ENCODE measurements at regions not wholly inside any gene's neighbourhood (a gene's known extent, or its start where the extent isn't known, plus 50 kb on each side); places are given as distances from the start of the nearest gene placed in this dataset.

- no peak for DNase-seq (ENCODE audit: low read depth)
- no peak for TF ChIP-seq CTCF (conservative IDR thresholded peaks at IDR 0.05; ENCODE audit: low read depth, low read length)
These were observed 126.5 kb downstream of the DLL1 start for GRCh38 chr6:170164271-170164900.

DNA sequence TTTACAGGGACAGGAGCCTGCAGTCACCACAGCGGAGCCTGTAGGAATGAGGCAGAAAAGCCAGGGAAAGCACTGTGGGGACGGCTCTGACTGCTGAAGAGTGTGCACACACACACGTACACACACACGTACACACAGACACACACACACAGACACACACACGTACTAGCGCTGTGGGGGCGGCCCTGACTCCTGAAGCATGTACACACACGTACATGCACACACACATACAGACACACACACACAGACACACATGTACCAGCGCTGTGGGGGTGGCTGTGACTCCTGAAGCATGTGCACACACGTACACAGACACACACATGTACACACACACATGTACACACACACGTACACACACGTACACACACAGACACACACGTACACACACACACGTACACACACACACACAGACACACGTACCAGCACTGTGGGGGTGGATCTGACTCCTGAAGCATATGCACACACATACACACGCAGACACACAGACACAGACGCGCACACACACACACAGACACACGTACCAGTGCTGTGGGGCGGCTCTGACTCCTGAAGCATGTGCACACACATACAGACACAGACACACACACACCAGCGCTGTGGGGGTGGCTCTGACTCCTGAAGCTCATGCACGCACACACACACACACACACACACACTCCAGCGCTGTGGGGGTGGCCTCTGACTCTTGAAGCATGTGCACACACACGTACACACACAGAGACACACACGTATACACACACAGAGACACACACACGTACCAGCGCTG, 127.3 kb downstream of the DLL1 start:
- DNase-seq (ENCODE audit: low read depth) = no peak
- no peak overlapping the region for H3K4me3 ChIP-seq (ENCODE audit: low read depth, low read length)
- TF ChIP-seq CTCF (conservative IDR thresholded peaks at IDR 0.05; ENCODE audit: low read depth, low read length) = no peak

More at GRCh38 chr6:170164271-170164900, 126.5 kb downstream of the DLL1 start:
- no peak overlapping the region for H3K4me3 ChIP-seq (ENCODE audit: low read depth, low read length)

DNA sequence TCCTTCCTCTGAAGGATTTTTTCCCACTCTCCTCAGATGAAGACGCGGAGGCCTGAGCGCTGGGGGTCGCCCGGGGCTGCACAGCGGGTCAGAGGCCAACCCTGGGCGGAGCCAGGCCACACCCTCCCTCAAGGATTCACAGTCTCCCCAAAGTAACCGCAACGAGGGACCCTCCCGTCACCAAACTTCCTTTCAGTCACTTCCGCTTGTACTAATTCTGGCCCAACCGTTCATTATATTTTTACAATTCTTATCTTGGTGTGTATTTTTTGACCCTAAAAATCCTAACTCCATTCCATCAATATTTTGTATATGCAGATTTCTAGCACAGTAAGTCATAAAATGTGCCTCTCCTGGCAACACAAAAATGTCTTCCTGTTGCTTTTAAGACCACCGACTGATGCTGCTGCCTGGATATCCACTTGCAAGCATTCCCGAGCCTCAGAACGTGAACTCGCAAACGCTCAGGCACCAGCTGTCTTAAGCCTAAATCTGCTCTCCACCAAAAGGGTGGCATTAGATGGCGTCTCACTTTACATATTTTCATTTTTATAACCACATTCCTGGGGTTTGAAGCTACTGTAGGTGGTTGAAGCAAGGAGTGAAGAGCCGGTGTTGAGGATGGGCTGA, 128.0 kb downstream of the DLL1 start:
- TF ChIP-seq CTCF (conservative IDR thresholded peaks at IDR 0.05; ENCODE audit: low read depth, low read length) = no peak
- no peak overlapping the region for H3K4me3 ChIP-seq (ENCODE audit: low read depth, low read length)
- DNase-seq (ENCODE audit: low read depth) = no peak

- no peak for DNase-seq (ENCODE audit: low read depth)
- H3K4me3 ChIP-seq (ENCODE audit: low read depth, low read length) = no peak overlapping the region
- no peak for TF ChIP-seq CTCF (conservative IDR thresholded peaks at IDR 0.05; ENCODE audit: low read depth, low read length)
These were observed 128.7 kb downstream of the DLL1 start for GRCh38 chr6:170162011-170162774.

GRCh38 chr6:170160628-170161611, 130.0 kb downstream of the DLL1 start:
- no peak overlapping the region for H3K4me3 ChIP-seq (ENCODE audit: low read depth, low read length)
- DNase-seq (ENCODE audit: low read depth) = no peak
- TF ChIP-seq CTCF (conservative IDR thresholded peaks at IDR 0.05; ENCODE audit: low read depth, low read length) = no peak

Data from epithelial cell of proximal tubule (primary cell).